Left lung (tissue), 4 donors: ENCODE measurements at regions not wholly inside any gene's neighbourhood (a gene's known extent, or its start where the extent isn't known, plus 50 kb on each side); places are given as distances from the start of the nearest gene placed in this dataset.
"Not testable (repeated sequence)": the region's sequence is repeated elsewhere in the genome, so short reads cannot be mapped to it uniquely, and the experiment has no call there.

ENCODE experiments used
- ATAC-seq: fragments of 200-7000 bp; cut with Tn5 transposase; one replicate; pipeline ENCODE4 v1.9.1; 2020; ENCODE audit warnings: moderate library complexity
- DNase-seq, 4 donors: peaks; one replicate each; pipeline ENCODE4 v3.0.0-alpha.2; 2013 to 2020
- H3K27ac ChIP-seq, 2 donors: fragments of 200-600 bp; sonication (generic) in 1 of 2; one replicate each; pipeline versions ENCODE4 v1.5.0 to v1.8.0; 2020 to 2021
- H3K27me3 ChIP-seq, 2 donors: fragments of 200-600 bp; sonication (generic) in 1 of 2; one replicate each; pipeline versions ENCODE4 v1.5.0 to v1.8.0; 2020 to 2021
- H3K36me3 ChIP-seq, 2 donors: fragments of 200-600 bp; sonication (generic) in 1 of 2; one replicate each; pipeline versions ENCODE4 v1.5.0 to v1.8.0; 2020 to 2021
- H3K4me1 ChIP-seq, 2 donors: fragments of 200-600 bp; one replicate each; pipeline ENCODE4 v1.8.0; 2021
- H3K4me3 ChIP-seq, 2 donors: fragments of 200-600 bp; sonication (generic) in 1 of 2; one replicate each; pipeline versions ENCODE4 v1.5.0 to v1.8.0; 2020 to 2021; ENCODE audit warnings: mild to moderate bottlenecking in 1 of 2
- H3K9me3 ChIP-seq, 2 donors: fragments of 200-600 bp; sonication (generic) in 1 of 2; one replicate each; pipeline versions ENCODE4 v1.5.0 to v1.8.0; 2020 to 2021
- intact Hi-C, 2 donors: fragments of 100-400 bp; cut with DNase I; formaldehyde crosslinking; loops; one replicate each; pipeline versions ENCODE4 v1.11.2 to v1.14.2; 2022
- TF ChIP-seq, protein P1 (sequence below), 2 donors: fragments of 200-600 bp; sonication (generic) in 1 of 2; IDR thresholded peaks; one replicate each; pipeline versions ENCODE4 v1.5.0 to v1.8.0; 2021; ENCODE audit warnings: antibody characterized with exemption in 2 of 2
- donor health status: DM: no; HTN: yes; CAD: no.
- donor health status: DM: no; HTN: no; CAD: no.

DNA sequence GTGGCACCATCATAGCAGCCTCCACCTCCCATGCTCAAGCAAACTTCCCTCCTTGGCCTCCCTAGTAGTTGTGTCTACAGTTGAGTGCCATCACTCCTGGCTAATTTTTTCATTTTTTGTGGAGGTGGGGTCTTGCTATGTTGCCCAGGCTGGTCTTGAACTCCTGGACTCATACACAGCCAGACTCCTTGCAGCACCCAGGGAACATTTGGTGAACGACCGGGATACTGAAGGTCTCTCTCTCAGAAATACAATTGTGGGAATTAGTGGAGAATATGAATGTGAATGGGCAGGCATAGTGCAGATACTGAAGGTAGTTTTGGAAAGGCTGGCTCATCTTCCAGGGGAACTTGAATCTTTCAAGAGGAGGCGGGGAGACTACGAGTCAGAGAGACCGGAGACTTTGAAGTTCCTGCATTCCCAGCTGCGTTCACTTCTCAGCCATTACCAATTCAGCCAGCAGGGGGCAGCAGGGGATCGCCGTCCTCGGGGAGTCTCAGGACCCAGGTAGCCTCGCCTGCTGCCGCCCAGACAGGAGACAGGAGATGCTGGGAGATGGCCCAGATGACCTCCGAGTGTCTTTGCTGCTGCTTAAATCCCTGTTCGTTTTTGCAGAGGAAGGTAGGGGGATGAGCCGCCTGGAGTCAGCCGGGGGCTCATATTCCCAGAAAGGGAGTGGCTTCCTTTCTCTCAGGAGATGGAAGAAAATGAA, 68.6 kb downstream of the HAPSTR1 start:
- TF ChIP-seq, protein P1, sequence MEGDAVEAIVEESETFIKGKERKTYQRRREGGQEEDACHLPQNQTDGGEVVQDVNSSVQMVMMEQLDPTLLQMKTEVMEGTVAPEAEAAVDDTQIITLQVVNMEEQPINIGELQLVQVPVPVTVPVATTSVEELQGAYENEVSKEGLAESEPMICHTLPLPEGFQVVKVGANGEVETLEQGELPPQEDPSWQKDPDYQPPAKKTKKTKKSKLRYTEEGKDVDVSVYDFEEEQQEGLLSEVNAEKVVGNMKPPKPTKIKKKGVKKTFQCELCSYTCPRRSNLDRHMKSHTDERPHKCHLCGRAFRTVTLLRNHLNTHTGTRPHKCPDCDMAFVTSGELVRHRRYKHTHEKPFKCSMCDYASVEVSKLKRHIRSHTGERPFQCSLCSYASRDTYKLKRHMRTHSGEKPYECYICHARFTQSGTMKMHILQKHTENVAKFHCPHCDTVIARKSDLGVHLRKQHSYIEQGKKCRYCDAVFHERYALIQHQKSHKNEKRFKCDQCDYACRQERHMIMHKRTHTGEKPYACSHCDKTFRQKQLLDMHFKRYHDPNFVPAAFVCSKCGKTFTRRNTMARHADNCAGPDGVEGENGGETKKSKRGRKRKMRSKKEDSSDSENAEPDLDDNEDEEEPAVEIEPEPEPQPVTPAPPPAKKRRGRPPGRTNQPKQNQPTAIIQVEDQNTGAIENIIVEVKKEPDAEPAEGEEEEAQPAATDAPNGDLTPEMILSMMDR (IDR thresholded peaks at IDR 0.05), result peak; percentile 57 to 60
- intact Hi-C loops, result loop anchor here in 1 of 2 donors (10.0 kb wide), 1 partner anchor 1025 kb away; the partner anchor contains the start of gene GRIN2A
- Histone ChIP-seq H3K9me3 (no peaks in the 10 kb centered on the region), H3K27ac (no peak overlapping the region), H3K4me1 (peaks cover 0 to 6% of the 10 kb centered on the region in 2 donors), H3K4me3 (no peak overlapping the region), H3K27me3 (peaks cover 0 to 16% of the 10 kb centered on the region in 2 donors), H3K36me3 (no peaks in the 10 kb centered on the region)
- peak; percentile 38 to 81 (median 58) for DNase-seq
- peak; percentile 97 for ATAC-seq

- H3K9me3 ChIP-seq, result no peaks in the 10 kb centered on the region
- TF ChIP-seq, protein P1 (IDR thresholded peaks at IDR 0.05), result no peak
- H3K27me3 ChIP-seq, result peaks cover 0 to 13% of the 10 kb centered on the region in 2 donors
- no peak overlapping the region for H3K27ac ChIP-seq
- H3K36me3 ChIP-seq, result no peaks in the 10 kb centered on the region
- ATAC-seq, result no peak
- H3K4me3 ChIP-seq, result no peak overlapping the region
- intact Hi-C loops, result loop anchor here in 1 of 2 donors (10.0 kb wide), 1 partner anchor 1024 kb away; the partner anchor contains the start of gene GRIN2A
- DNase-seq, result no peak
- peaks cover 0 to 6% of the 10 kb centered on the region in 2 donors for H3K4me1 ChIP-seq
Observed at GRCh38 chr16:9160551-9160911, 69.1 kb downstream of the HAPSTR1 start.

- DNase-seq (peak in 1 of 4 donors; percentile 61), ATAC-seq (no peak)
- H3K9me3 ChIP-seq, result no peaks in the 10 kb centered on the region
- H3K4me1 ChIP-seq, result no peaks in the 10 kb centered on the region
- H3K27me3 ChIP-seq, result no peaks in the 10 kb centered on the region
- no peaks in the 10 kb centered on the region for H3K36me3 ChIP-seq
- TF ChIP-seq, protein P1 (IDR thresholded peaks at IDR 0.05), result no peak
- no peak overlapping the region for H3K4me3 ChIP-seq
- intact Hi-C loops, result loop anchor here in 1 of 2 donors (10.0 kb wide), 1 partner anchor 1019 kb away; the partner anchor contains the start of gene GRIN2A
- H3K27ac ChIP-seq, result no peak overlapping the region
Observed at GRCh38 chr16:9165681-9166080, 74.2 kb downstream of the HAPSTR1 start.

DNA sequence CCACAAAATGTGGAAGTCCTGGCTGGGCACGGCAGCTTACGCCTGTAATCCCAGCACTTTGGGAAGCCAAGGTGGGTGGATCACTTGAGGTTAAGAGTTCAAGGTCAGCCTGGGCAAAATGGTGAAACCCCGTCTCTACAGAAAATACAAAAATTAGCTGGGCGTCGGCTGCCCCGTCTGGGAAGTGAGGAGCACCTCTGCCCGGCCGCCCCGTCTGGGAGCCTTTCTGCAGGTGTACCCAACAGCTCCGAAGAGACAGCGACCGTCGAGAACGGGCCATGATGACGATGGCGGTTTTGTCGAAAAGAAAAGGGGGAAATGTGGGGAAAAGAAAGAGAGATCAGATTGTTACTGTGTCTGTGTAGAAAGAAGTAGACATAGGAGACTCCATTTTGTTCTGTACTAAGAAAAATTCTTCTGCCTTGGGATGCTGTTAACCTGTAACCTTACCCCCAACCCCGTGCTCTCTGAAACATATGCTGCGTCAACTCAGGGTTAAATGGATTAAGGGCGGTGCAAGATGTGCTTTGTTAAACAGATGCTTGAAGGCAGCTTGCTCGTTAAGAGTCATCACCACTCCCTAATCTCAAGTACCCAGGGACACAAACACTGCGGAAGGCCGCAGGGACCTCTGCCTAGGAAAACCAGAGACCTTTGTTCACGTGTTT, 75.0 kb downstream of the HAPSTR1 start:
- not testable (repeated sequence) for ATAC-seq, H3K27me3 ChIP-seq, H3K4me1 ChIP-seq, H3K27ac ChIP-seq, H3K36me3 ChIP-seq, H3K9me3 ChIP-seq, DNase-seq, H3K4me3 ChIP-seq
- intact Hi-C loops, result loop anchor here in 1 of 2 donors (10.0 kb wide), 1 partner anchor 1018 kb away; the partner anchor contains the start of gene GRIN2A

- H3K27ac ChIP-seq, result no peak overlapping the region
- ATAC-seq (no peak), DNase-seq (no peak)
- no peaks in the 10 kb centered on the region for H3K36me3 ChIP-seq
- no peaks in the 10 kb centered on the region for H3K27me3 ChIP-seq
- no peaks in the 10 kb centered on the region for H3K9me3 ChIP-seq
- TF ChIP-seq, protein P1 (IDR thresholded peaks at IDR 0.05), result no peak
- no peaks in the 10 kb centered on the region for H3K4me1 ChIP-seq
- H3K4me3 ChIP-seq, result no peak overlapping the region
- intact Hi-C loops, result loop anchor here in 1 of 2 donors (10.0 kb wide), 1 partner anchor 1016 kb away; the partner anchor contains the start of gene GRIN2A
Observed at GRCh38 chr16:9169094-9169493, 77.7 kb downstream of the HAPSTR1 start.
